Lower leg skin (tissue), 3 donors: ENCODE measurements at regions not wholly inside any gene's neighbourhood (a gene's known extent, or its start where the extent isn't known, plus 50 kb on each side); places are given as distances from the start of the nearest gene placed in this dataset.

Source experiments
- CTCF ChIP-seq, 3 donors: fragments of 450-650 bp; IDR thresholded peaks; one replicate each; pipeline ENCODE4 v1.5.1; 2016; ENCODE audit warnings: antibody characterized with exemption in 3 of 3, mild to moderate bottlenecking in 3 of 3, moderate library complexity in 2 of 3
- POLR2A ChIP-seq, 2 donors: fragments of 450-650 bp; IDR thresholded peaks; one replicate each; pipeline ENCODE4 v1.6.1; 2016 to 2017; ENCODE audit warnings: antibody characterized with exemption in 2 of 2, mild to moderate bottlenecking in 1 of 2, moderate library complexity in 1 of 2

GRCh38 chr6:76776876-76777275, 686.4 kb downstream of the HTR1B start:
- no peak for TF ChIP-seq POLR2A (IDR thresholded peaks at IDR 0.05)
- TF ChIP-seq CTCF (IDR thresholded peaks at IDR 0.05), result no peak
